ENCODE measurements at regions not wholly inside any gene's neighbourhood (a gene's known extent, or its start where the extent isn't known, plus 50 kb on each side); places are given as distances from the start of the nearest gene placed in this dataset.

GRCh38 chr18:40473221-40474029 is 1481.6 kb upstream of the PIK3C3 start:
- Histone ChIP-seq H3K27ac (ENCODE audit: control insufficient read depth, insufficient read depth) (no peak overlapping the region), H2AFZ (ENCODE audit: control insufficient read depth, low read depth, low read length) (no peak overlapping the region), H4K20me1 (ENCODE audit: control insufficient read depth, insufficient read depth) (no peaks in the 10 kb centered on the region), H3K4me2 (ENCODE audit: control insufficient read depth, insufficient read depth) (no peak overlapping the region), H3K4me3 (no peak overlapping the region), H3K4me1 (ENCODE audit: control insufficient read depth, insufficient read depth, low read length) (no peaks in the 10 kb centered on the region), H3K27me3 (replicated peaks in 1 of 2; ENCODE audit: control insufficient read depth in 2 of 2, insufficient read depth in 2 of 2, low read length in 1 of 2) (no peaks in the 10 kb centered on the region), H3K79me2 (ENCODE audit: control insufficient read depth, insufficient read depth, low read length) (no peaks in the 10 kb centered on the region), H3K9me3 (replicated peaks; ENCODE audit: control insufficient read depth, insufficient read depth, low read length) (no peaks in the 10 kb centered on the region), H3K9ac (ENCODE audit: control insufficient read depth, insufficient read depth, low read length) (no peak overlapping the region), H3K36me3 (ENCODE audit: control insufficient read depth in 2 of 2, insufficient read depth in 2 of 2, low read length in 1 of 2) (no peaks in the 10 kb centered on the region)
- DNase-seq (ENCODE audit: low read depth, low spot score) (no peak), ATAC-seq (no peak), FAIRE-seq (no peak)
- 28% methylated on average over 8 of the region's 8 CpGs for WGBS (ENCODE audit: insufficient coverage, insufficient replicate concordance, low lambda C conversion rate, missing lambda C conversion rate)
- ChIA-PET SMC1A (ENCODE audit: uncharacterized antibody, unreplicated experiment) (interaction anchor here (0.9 kb wide), 1 partner anchor 221 kb away, joined by 3 read pairs; no protein-coding TSS in a partner anchor), RAD21 (ENCODE audit: unreplicated experiment) (no interaction called here), CTCF (no interaction called here), POLR2A (no interaction called here)
- in situ Hi-C loops (cut with MboI), result no loop called here
- no peak for TF ChIP-seq RAD21 (IDR thresholded peaks at IDR 0.05; ENCODE audit: insufficient read depth, low read depth, low read length)
- no peak for TF ChIP-seq ZZZ3 (IDR thresholded peaks at IDR 0.05; ENCODE audit: control insufficient read depth, insufficient read length, low read depth)
- TF ChIP-seq, protein P1, sequence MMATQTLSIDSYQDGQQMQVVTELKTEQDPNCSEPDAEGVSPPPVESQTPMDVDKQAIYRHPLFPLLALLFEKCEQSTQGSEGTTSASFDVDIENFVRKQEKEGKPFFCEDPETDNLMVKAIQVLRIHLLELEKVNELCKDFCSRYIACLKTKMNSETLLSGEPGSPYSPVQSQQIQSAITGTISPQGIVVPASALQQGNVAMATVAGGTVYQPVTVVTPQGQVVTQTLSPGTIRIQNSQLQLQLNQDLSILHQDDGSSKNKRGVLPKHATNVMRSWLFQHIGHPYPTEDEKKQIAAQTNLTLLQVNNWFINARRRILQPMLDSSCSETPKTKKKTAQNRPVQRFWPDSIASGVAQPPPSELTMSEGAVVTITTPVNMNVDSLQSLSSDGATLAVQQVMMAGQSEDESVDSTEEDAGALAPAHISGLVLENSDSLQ (IDR thresholded peaks at IDR 0.05), result no peak
- TF ChIP-seq GABPA (IDR thresholded peaks at IDR 0.05; ENCODE audit: low read depth), result no peak
- no peak for TF ChIP-seq TCF3 (IDR thresholded peaks at IDR 0.05; ENCODE audit: borderline replicate concordance, insufficient read depth, low read depth, low read length)
- TF ChIP-seq YY1 (IDR thresholded peaks at IDR 0.05; ENCODE audit: low read depth, low read length), result no peak
- no peak for TF ChIP-seq RAD51 (IDR thresholded peaks at IDR 0.05)
- TF ChIP-seq SMARCA5 (IDR thresholded peaks at IDR 0.05), result no peak
- TF ChIP-seq NFYA (IDR thresholded peaks at IDR 0.05; ENCODE audit: borderline replicate concordance, low read depth, low read length), result no peak
- TF ChIP-seq SUPT20H (IDR thresholded peaks at IDR 0.05; ENCODE audit: borderline replicate concordance, control insufficient read depth, low read depth, low read length), result no peak
- TF ChIP-seq ZNF622 (IDR thresholded peaks at IDR 0.05), result no peak
- no peak for TF ChIP-seq NR2F1 (conservative IDR thresholded peaks at IDR 0.05)
- no peak for TF ChIP-seq NBN (IDR thresholded peaks at IDR 0.05)
- no peak for TF ChIP-seq MAX (IDR thresholded peaks at IDR 0.05; ENCODE audit: low read depth, low read length)
- TF ChIP-seq MEF2A (IDR thresholded peaks at IDR 0.05; ENCODE audit: insufficient read depth, low read depth, low read length), result no peak
- no peak for TF ChIP-seq MEF2B (IDR thresholded peaks at IDR 0.05; ENCODE audit: partially characterized antibody, poor library complexity, severe bottlenecking)
- no TSS peak for BruUV-seq (replicated peaks)
- intact Hi-C loops (cut with micrococcal nuclease; ENCODE audit: unreplicated experiment), result no loop called here

Measured in GM12878 (cell line).